Mesendoderm (in vitro differentiated cells): ENCODE measurements at regions not wholly inside any gene's neighbourhood (a gene's known extent, or its start where the extent isn't known, plus 50 kb on each side); places are given as distances from the start of the nearest gene placed in this dataset.

Experiments used
- DNase-seq: peaks from one replicate; pipeline ENCODE4 v3.0.0; 2013
- H2AK5ac ChIP-seq: 2 replicates; pipeline ENCODE4 v1.6.1; 2013; ENCODE audit warnings: low read length, inconsistent platforms
- H2BK120ac ChIP-seq: 2 replicates; pipeline ENCODE4 v1.6.1; 2013; ENCODE audit warnings: low read depth, mild to moderate bottlenecking, low read length, moderate library complexity, mixed read lengths
- H2BK15ac ChIP-seq: replicated peaks from 2 replicates; pipeline ENCODE4 v1.6.1; 2013; ENCODE audit warnings: low read depth, mild to moderate bottlenecking, moderate library complexity
- H2BK5ac ChIP-seq: 2 replicates; pipeline ENCODE4 v1.6.1; 2013; ENCODE audit warnings: low read length, inconsistent platforms
- H3K18ac ChIP-seq: 2 replicates; pipeline ENCODE4 v1.6.1; 2013; ENCODE audit warnings: mild to moderate bottlenecking, low read length, mixed read lengths
- H3K23ac ChIP-seq: one replicate; pipeline ENCODE4 v1.6.1; 2013; ENCODE audit warnings: low read length
- H3K27ac ChIP-seq: 2 replicates; pipeline ENCODE4 v1.5.1; 2013; ENCODE audit warnings: low read depth, mild to moderate bottlenecking, inconsistent platforms, low read length, moderate library complexity
- H3K27me3 ChIP-seq: 2 replicates; pipeline ENCODE4 v1.6.1; 2013; ENCODE audit warnings: low read length, control low read depth, mild to moderate bottlenecking, inconsistent platforms; ENCODE audit not compliant: insufficient read depth, poor library complexity
- H3K36me3 ChIP-seq: 2 replicates; pipeline ENCODE4 v1.6.1; 2013; ENCODE audit warnings: low read length, inconsistent platforms; ENCODE audit not compliant: control insufficient read depth, insufficient read depth
- H3K4ac ChIP-seq: one replicate; pipeline ENCODE4 v1.6.1; 2013; ENCODE audit warnings: low read depth, mild to moderate bottlenecking, low read length, moderate library complexity
- H3K4me1 ChIP-seq: 2 replicates; pipeline ENCODE4 v1.6.1; 2013; ENCODE audit warnings: low read depth, low read length, inconsistent platforms; ENCODE audit not compliant: control insufficient read depth
- H3K4me2 ChIP-seq: 2 replicates; pipeline ENCODE4 v1.6.1; 2013; ENCODE audit warnings: low read length
- H3K4me3 ChIP-seq: 2 replicates; pipeline ENCODE4 v1.5.1; 2013; ENCODE audit warnings: mild to moderate bottlenecking, low read length
- H3K56ac ChIP-seq: one replicate; pipeline ENCODE4 v1.6.1; 2013; ENCODE audit warnings: low read length
- H3K79me1 ChIP-seq: 2 replicates; pipeline ENCODE4 v1.6.1; 2013; ENCODE audit warnings: low read length, inconsistent platforms
- H3K79me2 ChIP-seq: 2 replicates; pipeline ENCODE4 v1.6.1; 2013; ENCODE audit warnings: mild to moderate bottlenecking, low read length; ENCODE audit not compliant: control insufficient read depth, insufficient read depth
- H3K9ac ChIP-seq: 2 replicates; pipeline ENCODE4 v1.6.1; 2013; ENCODE audit warnings: low read length, inconsistent platforms
- H4K5ac ChIP-seq: one replicate; pipeline ENCODE4 v1.6.1; 2013; ENCODE audit warnings: low read length
- H4K8ac ChIP-seq: one replicate; pipeline ENCODE4 v1.6.1; 2013; ENCODE audit warnings: low read depth, mild to moderate bottlenecking, control low read depth, low read length, moderate library complexity
- WGBS: extraction: QIAGEN DNeasy Blood & Tissue Kit; methylation state at CpG from one replicate; pipeline ENCODE4 v1.1.7; 2013; ENCODE audit warnings: low lambda C conversion rate, missing lambda C conversion rate; ENCODE audit not compliant: insufficient coverage; ENCODE audit errors: extremely low coverage; 5-methylcytosine and 5-hydroxymethylcytosine counted together

DNA sequence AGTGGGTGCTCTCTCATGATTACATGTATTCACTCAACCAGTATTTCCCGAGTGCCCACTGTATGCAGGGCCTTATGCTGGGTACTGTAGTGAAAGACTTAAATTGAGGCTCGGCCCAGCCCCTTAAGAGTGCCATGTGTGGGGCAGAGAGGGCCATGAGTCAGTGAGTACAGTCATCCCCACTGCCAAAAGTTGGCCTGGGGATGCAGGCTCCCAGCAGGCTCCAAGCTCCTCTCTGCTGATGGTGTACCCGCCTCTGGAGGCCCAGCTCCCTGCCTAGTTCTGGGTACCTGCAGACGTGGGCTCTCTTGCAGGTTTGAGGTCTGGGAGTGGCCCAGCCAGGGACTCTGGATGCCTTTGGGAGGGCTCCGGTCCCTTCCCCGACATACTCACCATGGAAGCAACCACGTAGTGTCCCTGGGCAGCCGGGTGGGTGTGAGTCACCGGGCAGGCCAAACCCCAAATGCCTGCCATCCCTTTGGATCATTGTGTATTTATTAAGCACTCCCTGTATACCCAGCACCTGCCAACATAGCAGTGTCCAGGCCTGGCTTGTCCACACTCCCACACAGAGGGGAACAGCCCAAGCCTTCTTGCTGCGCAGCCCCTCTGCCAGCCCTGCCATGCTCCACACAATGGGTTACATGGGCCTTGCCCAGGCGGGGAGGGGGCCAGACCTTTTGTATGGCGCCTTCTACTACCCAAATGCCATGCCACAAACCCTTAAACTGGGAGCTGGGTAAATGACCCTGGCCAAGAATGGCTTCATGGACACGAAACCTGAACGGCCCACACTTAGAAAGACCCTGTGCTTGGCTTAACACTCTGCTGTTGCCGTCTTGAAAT, 153.6 kb downstream of the VEGFA start:
- Histone ChIP-seq H2BK15ac (no peak overlapping the region), H3K27ac (no peak overlapping the region), H2AK5ac (peak overlapping the region; percentile 27), H3K79me1 (no peaks in the 10 kb centered on the region), H3K4me3 (no peak overlapping the region), H3K4ac (no peak overlapping the region), H3K9ac (no peak overlapping the region), H3K27me3 (no peaks in the 10 kb centered on the region), H3K56ac (no peak overlapping the region), H3K18ac (no peak overlapping the region), H2BK120ac (no peak overlapping the region), H3K36me3 (no peaks in the 10 kb centered on the region), H3K79me2 (no peaks in the 10 kb centered on the region), H3K23ac (no peak overlapping the region), H4K8ac (no peak overlapping the region), H4K5ac (no peak overlapping the region), H2BK5ac (no peak overlapping the region), H3K4me2 (no peak overlapping the region), H3K4me1 (peaks cover 6% of the 10 kb centered on the region)
- DNase-seq, result no peak
- no CpG with 5 or more reads among the region's 15 CpGs for WGBS

DNA sequence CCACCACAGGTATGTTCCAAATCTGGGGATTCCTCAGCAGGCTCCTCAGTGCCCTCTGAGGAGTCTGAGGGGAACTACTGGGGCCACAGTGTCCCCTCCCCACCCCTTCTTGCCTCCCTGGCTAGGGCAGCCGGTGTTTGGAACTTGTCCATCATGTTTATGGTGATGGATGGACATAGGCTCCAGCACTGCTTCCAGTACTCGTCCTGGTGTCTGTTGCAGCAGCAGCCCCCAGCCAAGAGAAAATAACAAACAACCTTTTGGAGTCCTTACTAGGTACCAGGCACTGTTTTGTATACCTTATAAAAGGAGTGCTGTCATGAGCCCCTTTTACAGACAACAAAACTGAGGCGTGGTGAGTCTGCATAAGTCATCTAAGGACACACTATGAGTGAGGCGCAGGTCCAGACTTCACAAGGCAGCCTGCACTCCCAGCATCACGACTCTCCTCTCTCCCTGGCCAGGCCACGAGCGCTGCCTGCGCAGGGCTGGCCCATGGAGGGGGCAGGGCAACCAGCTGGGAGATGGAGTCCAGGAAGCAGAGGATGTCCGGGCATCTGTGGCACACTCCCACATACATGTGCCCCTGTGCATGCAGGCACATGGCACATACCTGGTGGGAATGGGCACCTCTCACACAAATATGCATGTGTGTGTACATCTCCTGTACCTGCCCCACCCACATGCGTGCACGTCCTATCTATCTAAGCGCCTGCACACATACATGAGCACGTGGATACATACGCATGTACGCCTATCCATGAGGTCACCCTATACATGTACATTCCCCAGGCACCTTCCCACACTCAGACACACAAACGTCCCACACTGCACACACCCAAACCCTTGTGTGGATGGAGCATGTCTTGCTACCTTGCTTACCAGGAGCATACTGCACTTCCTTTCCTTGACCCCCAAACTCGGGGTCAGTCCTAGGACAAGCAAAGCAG, 152.7 kb downstream of the VEGFA start:
- no peak overlapping the region for H3K56ac ChIP-seq
- no peak overlapping the region for H3K18ac ChIP-seq
- H3K4me1 ChIP-seq, result peaks cover 6% of the 10 kb centered on the region
- H3K27me3 ChIP-seq, result no peaks in the 10 kb centered on the region
- H4K5ac ChIP-seq, result no peak overlapping the region
- no peak overlapping the region for H3K27ac ChIP-seq
- no peaks in the 10 kb centered on the region for H3K79me2 ChIP-seq
- H3K9ac ChIP-seq, result no peak overlapping the region
- no peak overlapping the region for H3K23ac ChIP-seq
- no peak for DNase-seq
- no peak overlapping the region for H3K4ac ChIP-seq
- no peak overlapping the region for H3K4me3 ChIP-seq
- no peak overlapping the region for H2BK15ac ChIP-seq
- no peaks in the 10 kb centered on the region for H3K36me3 ChIP-seq
- whole genome bisulfite sequencing, result no CpG with 5 or more reads among the region's 17 CpGs
- no peak overlapping the region for H2BK5ac ChIP-seq
- no peaks in the 10 kb centered on the region for H3K79me1 ChIP-seq
- no peak overlapping the region for H2BK120ac ChIP-seq
- peak overlapping the region; percentile 27 for H2AK5ac ChIP-seq
- no peak overlapping the region for H3K4me2 ChIP-seq
- no peak overlapping the region for H4K8ac ChIP-seq

DNA sequence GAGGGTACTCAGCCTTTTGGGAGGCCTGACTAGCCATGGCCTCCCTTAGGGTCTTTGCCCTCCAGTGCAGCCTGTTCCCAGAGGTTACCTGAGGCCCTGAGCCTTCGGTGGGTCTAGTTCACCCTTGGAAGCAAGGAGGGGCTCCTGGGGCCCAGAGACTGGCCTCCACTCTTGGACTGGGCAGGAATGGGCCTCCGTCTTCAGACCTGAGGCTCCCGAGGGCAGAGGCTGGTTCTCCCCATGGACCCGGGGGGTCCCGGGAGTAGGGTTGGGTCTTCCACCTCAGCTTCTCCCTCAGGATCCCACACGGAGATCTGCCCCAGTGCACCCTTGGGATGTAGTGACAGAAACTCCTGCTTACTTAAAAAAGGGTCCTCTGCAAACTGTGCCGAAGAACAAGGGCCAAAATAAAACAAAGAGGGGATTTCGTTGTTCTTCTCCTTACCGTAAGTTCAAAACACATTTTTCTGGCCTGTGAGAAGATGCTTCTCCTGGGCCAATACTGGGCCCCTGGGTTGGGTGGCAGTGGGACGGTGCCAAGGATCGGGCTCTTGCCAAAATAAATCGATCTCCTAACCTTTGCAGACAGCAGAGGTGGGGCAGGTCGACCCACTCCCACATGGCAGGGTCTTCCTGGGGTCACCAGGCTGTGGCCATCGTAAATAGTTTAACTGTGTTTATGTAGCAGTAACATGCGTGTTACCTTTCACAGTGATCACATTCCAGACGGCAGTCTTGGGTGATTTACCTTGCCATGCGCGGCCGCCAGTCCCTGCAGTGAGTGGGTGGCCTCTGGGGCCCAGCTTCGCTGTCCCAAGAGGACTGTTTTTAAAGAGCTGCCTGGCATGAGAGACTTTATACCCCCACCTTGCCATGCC, 151.8 kb downstream of the VEGFA start:
- WGBS, result no CpG with 5 or more reads among the region's 20 CpGs
- Histone ChIP-seq H4K8ac (no peak overlapping the region), H2BK15ac (no peak overlapping the region), H2AK5ac (no peak overlapping the region), H2BK120ac (no peak overlapping the region), H3K27me3 (no peaks in the 10 kb centered on the region), H4K5ac (no peak overlapping the region), H3K27ac (no peak overlapping the region), H3K9ac (no peak overlapping the region), H3K79me2 (no peaks in the 10 kb centered on the region), H3K23ac (no peak overlapping the region), H3K4me1 (peaks cover 4% of the 10 kb centered on the region), H3K4me2 (no peak overlapping the region), H3K79me1 (no peaks in the 10 kb centered on the region), H3K4me3 (no peak overlapping the region), H3K36me3 (no peaks in the 10 kb centered on the region), H3K18ac (no peak overlapping the region), H2BK5ac (no peak overlapping the region), H3K4ac (no peak overlapping the region), H3K56ac (no peak overlapping the region)
- DNase-seq, result no peak

DNA sequence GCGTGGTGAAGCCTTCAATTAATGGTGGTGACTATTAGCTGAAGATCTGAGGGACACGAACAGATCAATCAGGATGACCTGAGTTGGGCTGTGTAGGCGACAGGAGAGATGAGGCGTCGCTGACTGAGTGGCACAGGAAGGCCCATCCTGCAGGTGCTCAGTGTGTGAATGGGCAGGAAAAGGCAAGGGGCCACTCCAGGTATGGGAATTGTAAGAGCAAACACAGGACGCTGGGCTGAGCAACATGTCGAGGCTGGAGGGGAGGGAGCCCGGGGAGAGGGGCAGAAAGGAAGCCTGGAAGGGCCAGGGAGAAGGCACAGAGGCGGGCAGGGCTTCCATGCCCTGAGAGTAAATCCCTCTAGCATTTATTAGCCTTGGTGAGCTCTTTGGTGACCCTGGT, 151.0 kb downstream of the VEGFA start:
- H2BK15ac ChIP-seq, result no peak overlapping the region
- H3K4ac ChIP-seq, result no peak overlapping the region
- H3K79me2 ChIP-seq, result no peaks in the 10 kb centered on the region
- no peak overlapping the region for H2BK120ac ChIP-seq
- H3K23ac ChIP-seq, result no peak overlapping the region
- H3K36me3 ChIP-seq, result no peaks in the 10 kb centered on the region
- no peak overlapping the region for H3K27ac ChIP-seq
- DNase-seq, result no peak
- H3K79me1 ChIP-seq, result no peaks in the 10 kb centered on the region
- H3K18ac ChIP-seq, result no peak overlapping the region
- no peak overlapping the region for H3K9ac ChIP-seq
- H4K8ac ChIP-seq, result no peak overlapping the region
- H3K56ac ChIP-seq, result no peak overlapping the region
- H3K4me2 ChIP-seq, result no peak overlapping the region
- H2BK5ac ChIP-seq, result no peak overlapping the region
- H4K5ac ChIP-seq, result no peak overlapping the region
- WGBS, result no CpG with 5 or more reads among the region's 9 CpGs
- H2AK5ac ChIP-seq, result no peak overlapping the region
- no peaks in the 10 kb centered on the region for H3K4me1 ChIP-seq
- no peaks in the 10 kb centered on the region for H3K27me3 ChIP-seq
- H3K4me3 ChIP-seq, result no peak overlapping the region

DNA sequence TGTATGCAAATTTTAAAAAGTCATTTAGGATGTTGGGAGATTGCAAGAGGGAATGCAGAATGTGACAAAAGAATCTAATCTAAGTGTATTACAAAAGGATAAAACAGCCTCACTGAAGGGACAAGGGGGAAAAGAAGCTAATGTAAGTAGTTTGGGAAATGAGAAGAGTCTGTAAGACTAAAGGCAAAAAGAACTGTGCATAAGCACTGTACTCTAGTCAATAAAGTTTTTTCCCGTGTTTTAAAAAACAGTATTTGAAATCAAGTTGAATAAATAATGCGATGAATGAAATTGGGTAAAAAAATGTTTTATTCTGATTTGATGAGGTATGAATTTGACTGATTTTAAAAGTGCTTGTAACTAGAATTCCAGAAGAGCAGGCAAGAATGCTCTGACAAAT, 149.8 kb downstream of the VEGFA start:
- no peak overlapping the region for H2AK5ac ChIP-seq
- H3K4ac ChIP-seq, result no peak overlapping the region

More for the DNA sequence above, 149.8 kb downstream of the VEGFA start:
- DNase-seq, result no peak
- no peak overlapping the region for H3K4me3 ChIP-seq
- H3K36me3 ChIP-seq, result no peaks in the 10 kb centered on the region
- no peak overlapping the region for H2BK15ac ChIP-seq
- no peak overlapping the region for H4K8ac ChIP-seq
- H3K23ac ChIP-seq, result no peak overlapping the region
- no peak overlapping the region for H2BK5ac ChIP-seq
- H3K79me1 ChIP-seq, result no peaks in the 10 kb centered on the region
- no peak overlapping the region for H3K9ac ChIP-seq
- no peak overlapping the region for H4K5ac ChIP-seq
- H3K79me2 ChIP-seq, result no peaks in the 10 kb centered on the region
- no peak overlapping the region for H3K4me2 ChIP-seq
- H3K56ac ChIP-seq, result no peak overlapping the region
- WGBS, result 100% methylated on average over 2 of the region's 2 CpGs
- no peak overlapping the region for H3K18ac ChIP-seq
- no peak overlapping the region for H2BK120ac ChIP-seq
- H3K27ac ChIP-seq, result no peak overlapping the region
- H3K4me1 ChIP-seq, result no peaks in the 10 kb centered on the region
- H3K27me3 ChIP-seq, result no peaks in the 10 kb centered on the region
